ENCODE measurements at regions not wholly inside any gene's neighbourhood (a gene's known extent, or its start where the extent isn't known, plus 50 kb on each side); places are given as distances from the start of the nearest gene placed in this dataset.

- Mint-ChIP-seq H3K4me1 (ENCODE audit: low read depth) (peaks cover 6% of the 10 kb centered on the region), H3K36me3 (ENCODE audit: low read depth) (no peaks in the 10 kb centered on the region), H3K9me3 (peaks cover 6% of the 10 kb centered on the region), H3K27ac (no peak overlapping the region), H3K4me3 (no peak overlapping the region), H3K27me3 (peaks cover 4% of the 10 kb centered on the region)
- intact Hi-C loops (cut with micrococcal nuclease), result no loop called here
- POLR2A ChIA-PET, result no interaction called here
- TF ChIP-seq CTCF (IDR thresholded peaks at IDR 0.05), result no peak
- DNase-seq (no peak), ATAC-seq (no peak)
- CTCF ChIA-PET, result interaction anchor here (1.0 to 3.3 kb wide), 2 partner anchors 11 to 13 kb away, joined by 3 to 16 read pairs; no protein-coding TSS in a partner anchor
Observed at GRCh38 chr1:244286341-244286740, 165.4 kb downstream of the ADSS2 start.

- Mint-ChIP-seq H3K4me1 (ENCODE audit: low read depth) (peaks cover 7% of the 10 kb centered on the region), H3K27me3 (peaks cover 4% of the 10 kb centered on the region), H3K27ac (no peak overlapping the region), H3K36me3 (ENCODE audit: low read depth) (no peaks in the 10 kb centered on the region), H3K4me3 (no peak overlapping the region), H3K9me3 (peaks cover 6% of the 10 kb centered on the region)
- DNase-seq, result no peak
- CTCF ChIA-PET, result interaction anchor here (5.1 kb wide), 1 partner anchor 11 kb away, joined by 32 read pairs; no protein-coding TSS in a partner anchor
- ATAC-seq, result no peak
- POLR2A ChIA-PET, result no interaction called here
- intact Hi-C loops (cut with micrococcal nuclease), result no loop called here
- no peak for TF ChIP-seq CTCF (IDR thresholded peaks at IDR 0.05)
Observed at GRCh38 chr1:244287726-244288125, 164.0 kb downstream of the ADSS2 start.

- no peak for DNase-seq
- TF ChIP-seq CTCF (IDR thresholded peaks at IDR 0.05), result no peak
- intact Hi-C loops (cut with micrococcal nuclease), result no loop called here
- no peak overlapping the region for H3K27ac Mint-ChIP-seq
- H3K4me1 Mint-ChIP-seq (ENCODE audit: low read depth), result peaks cover 7% of the 10 kb centered on the region
- no peak overlapping the region for H3K4me3 Mint-ChIP-seq
- no peaks in the 10 kb centered on the region for H3K36me3 Mint-ChIP-seq (ENCODE audit: low read depth)
- CTCF ChIA-PET, result interaction anchor here (1.0 to 5.1 kb wide), 3 partner anchors 10 to 15 kb away, joined by 3 to 32 read pairs (median 8); no protein-coding TSS in a partner anchor
- no peak for ATAC-seq
- POLR2A ChIA-PET, result no interaction called here
- H3K27me3 Mint-ChIP-seq, result peaks cover 4% of the 10 kb centered on the region
- H3K9me3 Mint-ChIP-seq, result peaks cover 6% of the 10 kb centered on the region
Observed at GRCh38 chr1:244288663-244289062, 163.0 kb downstream of the ADSS2 start.

GRCh38 chr1:244289991-244290785 is 161.5 kb downstream of the ADSS2 start:
- no peak overlapping the region for H3K4me3 Mint-ChIP-seq
- peaks cover 7% of the 10 kb centered on the region for H3K4me1 Mint-ChIP-seq (ENCODE audit: low read depth)

More at GRCh38 chr1:244289991-244290785, 161.5 kb downstream of the ADSS2 start:
- Mint-ChIP-seq H3K27ac (no peak overlapping the region), H3K27me3 (peaks cover 4% of the 10 kb centered on the region), H3K36me3 (ENCODE audit: low read depth) (no peaks in the 10 kb centered on the region), H3K9me3 (peaks cover 6% of the 10 kb centered on the region)
- ChIA-PET CTCF (interaction anchor here (1.6 to 5.1 kb wide), 2 partner anchors 9 to 17 kb away, joined by 8 to 32 read pairs; no protein-coding TSS in a partner anchor), POLR2A (no interaction called here)
- DNase-seq, result no peak
- intact Hi-C loops (cut with micrococcal nuclease), result no loop called here
- no peak for TF ChIP-seq CTCF (IDR thresholded peaks at IDR 0.05)
- ATAC-seq, result peak; percentile 39

Data from activated CD8-positive, alpha-beta T cell treated with anti-CD3 and anti-CD28 coated beads for 36 hours (primary cell).